ENCODE measurements at regions not wholly inside any gene's neighbourhood (a gene's known extent, or its start where the extent isn't known, plus 50 kb on each side); places are given as distances from the start of the nearest gene placed in this dataset.
"Not testable (repeated sequence)": the region's sequence is repeated elsewhere in the genome, so short reads cannot be mapped to it uniquely, and the experiment has no call there.

- Histone ChIP-seq H3K9ac (replicated peaks; ENCODE audit: extremely low read depth, insufficient read depth, low read length) (no peak overlapping the region), H3K4me2 (ENCODE audit: insufficient read depth, low read length) (no peak overlapping the region), H2AFZ (ENCODE audit: low read depth, low read length) (no peak overlapping the region), H3K4me3 (replicated peaks in 1 of 3; ENCODE audit: insufficient read depth in 1 of 3, low read depth in 1 of 3, low read length in 3 of 3) (no peak overlapping the region), H4K20me1 (replicated peaks; ENCODE audit: control insufficient read depth, extremely low read depth, insufficient read depth, low read length) (no peaks in the 10 kb centered on the region), H3K27me3 (ENCODE audit: control insufficient read depth in 2 of 2, insufficient read depth in 2 of 2, low read length in 2 of 2) (no peaks in the 10 kb centered on the region), H3K79me2 (ENCODE audit: control insufficient read depth, insufficient read depth, low read length) (no peaks in the 10 kb centered on the region), H3K9me3 (replicated peaks; ENCODE audit: control insufficient read depth, insufficient read depth, low read length) (no peaks in the 10 kb centered on the region), H3K4me1 (ENCODE audit: control insufficient read depth, extremely low read depth, insufficient read depth, low read length) (no peaks in the 10 kb centered on the region), H3K36me3 (ENCODE audit: control insufficient read depth in 2 of 2, extremely low read depth in 1 of 2, insufficient read depth in 2 of 2, low read length in 2 of 2) (no peaks in the 10 kb centered on the region), H3K9me1 (replicated peaks; ENCODE audit: control insufficient read depth, extremely low read depth, insufficient read depth, low read length) (no peaks in the 10 kb centered on the region), H3K27ac (ENCODE audit: insufficient read depth, low read depth, low read length) (no peak overlapping the region)
- BruUV-seq (replicated peaks), result no TSS peak
- TF ChIP-seq FOS (IDR thresholded peaks at IDR 0.05; ENCODE audit: borderline replicate concordance, insufficient read depth, low read length) (no peak), JUN (IDR thresholded peaks at IDR 0.05; ENCODE audit: borderline replicate concordance, insufficient read depth, insufficient read length, low read depth) (no peak), EZH2 (IDR thresholded peaks at IDR 0.05; ENCODE audit: borderline replicate concordance, low read depth, low read length, severe bottlenecking) (no peak), POLR2A (IDR thresholded peaks at IDR 0.05; ENCODE audit: low read depth, low read length) (no peak), GATA2 (IDR thresholded peaks at IDR 0.05; ENCODE audit: insufficient read depth, insufficient read length, low read depth, low read length) (no peak)
- TF ChIP-seq, protein P1, sequence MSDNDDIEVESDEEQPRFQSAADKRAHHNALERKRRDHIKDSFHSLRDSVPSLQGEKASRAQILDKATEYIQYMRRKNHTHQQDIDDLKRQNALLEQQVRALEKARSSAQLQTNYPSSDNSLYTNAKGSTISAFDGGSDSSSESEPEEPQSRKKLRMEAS (IDR thresholded peaks at IDR 0.05; ENCODE audit: insufficient read depth, insufficient read length), result no peak
- FAIRE-seq (no peak), DNase-seq (ENCODE audit: low read depth, low spot score) (no peak)
- ChIA-PET CTCF (no interaction called here), POLR2A (no interaction called here)
- intact Hi-C loops (cut with micrococcal nuclease) (no loop called here), dilution Hi-C loops (cut with MboI; ENCODE audit: extremely low pct_ligation_motif_present, low sequenced_read_pairs) (no loop called here)
These were observed 93.7 kb upstream of the EHBP1 start for GRCh38 chr2:62611854-62612253.

GRCh38 chr2:62605471-62605870 lies 99.5 kb upstream of the TMEM17 start:
- DNase-seq (ENCODE audit: low read depth, low spot score); dilution Hi-C loops (cut with MboI; ENCODE audit: extremely low pct_ligation_motif_present, low sequenced_read_pairs); H3K27me3 ChIP-seq (ENCODE audit: control insufficient read depth in 2 of 2, insufficient read depth in 2 of 2, low read length in 2 of 2); H2AFZ ChIP-seq (ENCODE audit: low read depth, low read length); H3K9ac ChIP-seq (replicated peaks; ENCODE audit: extremely low read depth, insufficient read depth, low read length); POLR2A ChIA-PET; H3K9me3 ChIP-seq (replicated peaks; ENCODE audit: control insufficient read depth, insufficient read depth, low read length); CTCF ChIA-PET; H4K20me1 ChIP-seq (replicated peaks; ENCODE audit: control insufficient read depth, extremely low read depth, insufficient read depth, low read length); H3K9me1 ChIP-seq (replicated peaks; ENCODE audit: control insufficient read depth, extremely low read depth, insufficient read depth, low read length); H3K4me1 ChIP-seq (ENCODE audit: control insufficient read depth, extremely low read depth, insufficient read depth, low read length); H3K4me3 ChIP-seq (replicated peaks in 1 of 3; ENCODE audit: insufficient read depth in 1 of 3, low read depth in 1 of 3, low read length in 3 of 3); intact Hi-C loops (cut with micrococcal nuclease); FAIRE-seq; H3K79me2 ChIP-seq (ENCODE audit: control insufficient read depth, insufficient read depth, low read length); H3K4me2 ChIP-seq (ENCODE audit: insufficient read depth, low read length); BruUV-seq (replicated peaks); H3K27ac ChIP-seq (ENCODE audit: insufficient read depth, low read depth, low read length); H3K36me3 ChIP-seq (ENCODE audit: control insufficient read depth in 2 of 2, extremely low read depth in 1 of 2, insufficient read depth in 2 of 2, low read length in 2 of 2): not testable (repeated sequence)
